Lung (tissue), 11 donors: ENCODE measurements at regions not wholly inside any gene's neighbourhood (a gene's known extent, or its start where the extent isn't known, plus 50 kb on each side); places are given as distances from the start of the nearest gene placed in this dataset.

Experiments used
- ATAC-seq: fragments of 200-7000 bp; cut with Tn5 transposase; one replicate; pipeline ENCODE4 v1.9.1; 2020; ENCODE audit warnings: moderate number of reproducible peaks; ENCODE audit not compliant: insufficient read depth, low FRiP score
- DNase-seq, 3 donors: peaks; one replicate each; pipeline ENCODE4 v3.0.0-alpha.2; 2013 to 2017
- H3K27ac ChIP-seq, 2 donors: one replicate each; pipeline ENCODE4 v1.5.1; 2013; ENCODE audit warnings: mild to moderate bottlenecking in 2 of 2, moderate library complexity in 2 of 2, control low read depth in 1 of 2, inconsistent platforms in 1 of 2, low read depth in 1 of 2, low read length in 1 of 2
- H3K27me3 ChIP-seq, 3 donors: one replicate each; pipeline ENCODE4 v1.5.1; 2013; ENCODE audit warnings: low read length in 2 of 3; ENCODE audit not compliant: control insufficient read depth in 3 of 3, insufficient read depth in 3 of 3
- H3K36me3 ChIP-seq, 4 donors: one replicate each; pipeline ENCODE4 v1.5.1; 2013; ENCODE audit warnings: low read length in 4 of 4, mild to moderate bottlenecking in 1 of 4, moderate library complexity in 1 of 4; ENCODE audit not compliant: control insufficient read depth in 4 of 4, insufficient read depth in 4 of 4
- H3K4me1 ChIP-seq, 5 donors: one replicate each; pipeline ENCODE4 v1.5.1; 2013; ENCODE audit warnings: low read length in 5 of 5, mild to moderate bottlenecking in 2 of 5, moderate library complexity in 1 of 5; ENCODE audit not compliant: control insufficient read depth in 5 of 5, insufficient read depth in 5 of 5
- H3K4me3 ChIP-seq: one replicate; pipeline ENCODE4 v1.5.1; 2013; ENCODE audit warnings: mild to moderate bottlenecking, control low read depth, moderate library complexity
- H3K9ac ChIP-seq, 2 donors: one replicate each; pipeline ENCODE4 v1.5.1; 2013; ENCODE audit warnings: low read length in 2 of 2, control low read depth in 1 of 2; ENCODE audit not compliant: insufficient read depth in 1 of 2
- H3K9me3 ChIP-seq, 4 donors: one replicate each; pipeline ENCODE4 v1.5.1; 2013; ENCODE audit warnings: low read length in 3 of 4, mild to moderate bottlenecking in 1 of 4, moderate library complexity in 1 of 4; ENCODE audit not compliant: control insufficient read depth in 4 of 4, insufficient read depth in 3 of 4
- WGBS, 2 donors: extraction: QIAGEN DNeasy Blood & Tissue Kit; methylation state at CpG; one replicate each; pipeline ENCODE4 v1.1.7; 2013; 5-methylcytosine and 5-hydroxymethylcytosine counted together
- TF ChIP-seq, protein P1 (sequence below): IDR thresholded peaks from 2 replicates; pipeline ENCODE4 v1.5.1; 2012; ENCODE audit warnings: mild to moderate bottlenecking; ENCODE audit errors: control extremely low read depth, extremely low read depth
- donor health status: control.
- donor health status: control.
- donor health status: Bipolar disorder and iron deficiency.
- donor health status: healthy.
- donor health status: DM: yes; HTN: yes; CAD: no.

DNA sequence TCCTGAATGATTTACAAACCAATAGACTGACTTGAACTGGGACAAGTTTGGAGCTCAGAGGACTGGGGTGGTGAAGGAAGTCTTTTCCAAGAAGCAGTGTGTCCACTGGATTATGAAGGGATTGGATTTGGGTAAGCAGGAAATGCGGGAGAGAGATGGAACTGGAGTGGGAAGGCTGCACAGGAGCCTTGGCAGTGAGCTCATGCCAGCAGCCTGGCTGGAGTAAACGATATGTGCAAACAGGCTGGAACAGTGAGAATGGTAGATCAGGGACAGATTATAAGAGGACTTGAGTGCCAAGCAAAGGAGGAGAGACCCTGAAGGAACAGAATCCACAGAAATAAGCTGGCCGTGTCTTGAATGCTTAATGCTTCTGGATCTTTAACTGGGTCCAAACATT is 121.9 kb upstream of the GATA6 start:
- TF ChIP-seq, protein P1, sequence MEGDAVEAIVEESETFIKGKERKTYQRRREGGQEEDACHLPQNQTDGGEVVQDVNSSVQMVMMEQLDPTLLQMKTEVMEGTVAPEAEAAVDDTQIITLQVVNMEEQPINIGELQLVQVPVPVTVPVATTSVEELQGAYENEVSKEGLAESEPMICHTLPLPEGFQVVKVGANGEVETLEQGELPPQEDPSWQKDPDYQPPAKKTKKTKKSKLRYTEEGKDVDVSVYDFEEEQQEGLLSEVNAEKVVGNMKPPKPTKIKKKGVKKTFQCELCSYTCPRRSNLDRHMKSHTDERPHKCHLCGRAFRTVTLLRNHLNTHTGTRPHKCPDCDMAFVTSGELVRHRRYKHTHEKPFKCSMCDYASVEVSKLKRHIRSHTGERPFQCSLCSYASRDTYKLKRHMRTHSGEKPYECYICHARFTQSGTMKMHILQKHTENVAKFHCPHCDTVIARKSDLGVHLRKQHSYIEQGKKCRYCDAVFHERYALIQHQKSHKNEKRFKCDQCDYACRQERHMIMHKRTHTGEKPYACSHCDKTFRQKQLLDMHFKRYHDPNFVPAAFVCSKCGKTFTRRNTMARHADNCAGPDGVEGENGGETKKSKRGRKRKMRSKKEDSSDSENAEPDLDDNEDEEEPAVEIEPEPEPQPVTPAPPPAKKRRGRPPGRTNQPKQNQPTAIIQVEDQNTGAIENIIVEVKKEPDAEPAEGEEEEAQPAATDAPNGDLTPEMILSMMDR = no peak
- no peak overlapping the region for H3K9ac ChIP-seq
- DNase-seq (no peak), ATAC-seq (no peak)
- no peak overlapping the region for H3K4me3 ChIP-seq
- H3K9me3 ChIP-seq = peaks cover 0 to 1% (median 0%) of the 10 kb centered on the region in 4 donors
- H3K36me3 ChIP-seq = no peaks in the 10 kb centered on the region
- H3K27me3 ChIP-seq = no peaks in the 10 kb centered on the region
- H3K27ac ChIP-seq = no peak overlapping the region
- WGBS, 2 donors = 87 to 89% methylated on average over 3 of the region's 3 CpGs
- H3K4me1 ChIP-seq = peaks cover 0 to 9% (median 2%) of the 10 kb centered on the region in 5 donors

DNA sequence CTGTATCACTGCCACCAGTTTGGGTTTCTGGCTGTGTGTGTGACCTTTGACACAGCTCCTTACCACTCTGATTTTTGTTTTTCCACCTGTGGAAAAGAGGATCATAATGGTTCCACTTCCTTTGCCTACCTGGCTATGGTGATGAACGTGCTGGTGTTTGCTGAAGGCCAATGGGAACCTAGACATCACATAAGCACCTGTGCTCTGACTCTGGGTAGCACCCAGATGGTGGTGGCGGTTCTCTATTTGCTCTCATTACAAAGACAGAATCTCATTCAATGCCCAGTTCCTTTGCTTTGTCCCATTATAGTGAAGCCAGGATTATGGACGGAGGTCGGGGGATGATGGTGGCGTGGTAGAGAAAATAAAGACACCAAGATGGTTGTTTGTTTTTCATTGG is 121.2 kb upstream of the GATA6 start:
- Histone ChIP-seq H3K4me1 (peaks cover 0 to 9% (median 2%) of the 10 kb centered on the region in 5 donors), H3K4me3 (no peak overlapping the region), H3K27ac (no peak overlapping the region), H3K27me3 (no peaks in the 10 kb centered on the region), H3K9ac (no peak overlapping the region), H3K9me3 (peaks cover 0 to 2% (median 0%) of the 10 kb centered on the region in 4 donors), H3K36me3 (no peaks in the 10 kb centered on the region)
- 87 to 94% methylated on average over 5 of the region's 5 CpGs for WGBS, 2 donors
- TF ChIP-seq, protein P1 = no peak
- DNase-seq (no peak), ATAC-seq (no peak)

DNA sequence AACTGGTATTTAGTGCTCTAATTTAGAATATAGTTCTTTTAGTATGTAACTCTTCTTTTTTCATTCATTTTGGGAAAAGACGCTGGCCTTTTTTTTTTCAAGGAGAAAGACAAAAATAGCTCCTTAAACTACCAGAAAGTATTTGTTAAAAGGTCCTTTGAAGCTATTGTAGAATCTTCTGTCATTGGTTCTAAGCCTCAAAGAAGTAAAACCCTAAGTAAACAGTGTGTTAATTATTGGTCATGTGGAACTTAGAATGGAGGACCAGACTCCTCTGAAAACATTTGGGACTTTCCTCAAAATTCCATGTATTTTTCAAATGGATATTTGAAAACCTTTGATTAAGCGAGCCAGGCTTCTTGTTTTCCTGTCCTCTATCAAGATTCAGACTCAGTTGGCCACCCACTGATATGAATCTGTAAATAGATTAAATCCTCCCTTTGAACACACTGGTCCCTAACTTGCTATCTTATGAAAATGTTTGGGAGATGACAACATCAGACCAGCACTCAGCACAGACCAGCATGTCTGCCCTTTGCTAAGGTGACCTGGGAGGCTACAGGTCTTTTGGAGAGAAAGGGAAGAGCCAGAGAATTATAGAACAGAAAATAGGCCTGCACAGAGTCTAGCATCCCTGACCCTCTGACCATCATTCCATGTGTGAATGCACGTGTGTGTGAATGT is 120.3 kb upstream of the GATA6 start:
- no peak for ATAC-seq
- H3K27ac ChIP-seq = no peak overlapping the region
- no peak overlapping the region for H3K4me3 ChIP-seq
- no peaks in the 10 kb centered on the region for H3K27me3 ChIP-seq
- WGBS, 2 donors = 80 to 86% methylated on average over 3 of the region's 3 CpGs
- H3K9ac ChIP-seq = no peak overlapping the region
- H3K36me3 ChIP-seq = no peaks in the 10 kb centered on the region
- H3K4me1 ChIP-seq = peaks cover 0 to 6% (median 2%) of the 10 kb centered on the region in 5 donors
- TF ChIP-seq, protein P1 = no peak
- H3K9me3 ChIP-seq = peaks cover 0 to 2% (median 0%) of the 10 kb centered on the region in 4 donors
- no peak for DNase-seq
